HG03280 (cell line): ENCODE measurements at regions not wholly inside any gene's neighbourhood (a gene's known extent, or its start where the extent isn't known, plus 50 kb on each side); places are given as distances from the start of the nearest gene placed in this dataset.
A peak's percentile ranks its signal among the peaks of the same experiment; 100 is the strongest.
"Not testable (repeated sequence)": the region's sequence is repeated elsewhere in the genome, so short reads cannot be mapped to it uniquely, and the experiment has no call there.

ENCODE experiments used
- ATAC-seq: cut with Tn5 transposase; IDR thresholded peaks from one replicate; pipeline ENCODE4 v1.9.1; 2021; ENCODE audit warnings: mild to moderate bottlenecking, moderate library complexity; ENCODE audit not compliant: unreplicated experiment

DNA sequence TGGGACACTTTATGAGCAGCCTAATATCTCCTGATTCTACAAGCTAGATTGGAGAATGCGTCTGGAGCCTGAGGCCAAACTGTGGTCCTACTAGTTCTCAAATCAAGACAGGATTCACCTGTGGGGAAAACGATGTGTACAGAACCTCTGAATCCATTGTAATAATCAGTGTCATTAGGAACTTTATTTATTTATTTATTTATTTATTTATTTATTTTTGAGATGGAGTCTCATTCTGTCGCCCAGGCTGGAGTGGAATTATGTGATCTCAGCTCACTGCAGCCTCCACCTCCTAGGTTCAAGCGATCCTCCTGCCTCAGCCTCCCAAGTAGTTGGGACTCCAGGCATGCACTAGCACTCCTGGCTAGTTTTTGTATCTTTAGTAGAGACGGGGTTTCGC, 52.6 kb upstream of the KIF26B start:
- ATAC-seq, result not testable (repeated sequence)

- ATAC-seq, result no peak
These were observed 55.4 kb upstream of the KIF26B start for GRCh38 chr1:245099401-245099800.

DNA sequence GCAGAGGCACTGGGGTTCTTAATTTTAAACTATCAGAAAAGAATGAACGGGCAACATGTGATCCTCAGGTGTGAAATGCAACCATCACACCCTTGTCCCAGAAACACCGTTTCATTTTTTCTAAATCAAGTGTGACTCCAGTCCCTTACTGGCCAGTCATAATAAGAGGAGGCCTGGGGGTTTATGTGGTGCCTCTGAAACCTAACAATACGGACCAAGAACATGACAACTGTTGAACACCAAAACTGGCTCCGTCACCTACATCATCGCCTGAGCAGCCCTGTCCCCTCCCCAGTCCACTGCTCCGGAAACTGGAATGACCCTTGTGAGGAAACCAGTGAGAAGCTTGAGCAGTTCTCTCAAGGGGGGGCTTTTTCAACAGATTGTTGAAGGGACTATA, 55.9 kb upstream of the KIF26B start:
- ATAC-seq, result no peak

- no peak for ATAC-seq
These were observed 58.3 kb upstream of the KIF26B start for GRCh38 chr1:245096311-245097066.

DNA sequence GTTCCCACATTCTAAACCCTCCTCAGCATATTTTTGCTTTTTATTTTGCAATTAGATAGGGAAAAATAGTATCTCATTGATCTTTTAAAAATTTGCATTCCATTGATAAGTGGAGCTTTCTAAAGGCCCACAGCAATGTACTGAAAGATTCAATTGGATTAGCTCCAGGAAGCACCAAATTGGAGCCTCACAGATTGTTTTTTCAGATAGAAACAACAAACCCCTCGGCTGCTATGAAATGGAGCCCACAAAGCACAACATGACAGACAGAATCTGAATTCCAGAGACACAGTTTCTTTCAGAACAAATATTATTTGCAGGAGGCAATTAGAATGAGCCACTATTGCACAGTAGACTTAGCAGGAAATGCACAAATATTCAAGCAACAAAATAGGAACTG, 58.9 kb upstream of the KIF26B start:
- ATAC-seq, result no peak

DNA sequence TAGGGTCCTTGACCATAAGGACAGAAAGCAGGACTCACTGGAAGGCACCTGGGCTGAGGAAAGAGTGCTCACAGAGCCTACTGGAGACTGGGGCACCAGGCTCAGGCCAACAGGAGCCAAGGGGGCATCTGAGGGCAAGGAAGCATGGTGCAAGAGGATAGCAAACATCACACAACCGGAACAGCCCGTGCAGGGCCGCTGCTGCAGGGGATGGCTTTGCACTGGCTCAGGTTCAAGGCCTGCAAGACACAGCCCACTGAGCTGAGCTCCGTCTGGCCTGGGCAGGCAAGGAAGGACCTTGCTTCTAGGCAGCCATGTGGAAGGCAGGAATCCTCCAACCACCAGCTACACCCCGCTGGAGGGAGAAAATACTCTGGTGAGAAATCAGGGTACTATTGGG, 59.8 kb upstream of the KIF26B start:
- no peak for ATAC-seq

- ATAC-seq, result no peak
These were observed 60.7 kb upstream of the KIF26B start for GRCh38 chr1:245094092-245094491.

DNA sequence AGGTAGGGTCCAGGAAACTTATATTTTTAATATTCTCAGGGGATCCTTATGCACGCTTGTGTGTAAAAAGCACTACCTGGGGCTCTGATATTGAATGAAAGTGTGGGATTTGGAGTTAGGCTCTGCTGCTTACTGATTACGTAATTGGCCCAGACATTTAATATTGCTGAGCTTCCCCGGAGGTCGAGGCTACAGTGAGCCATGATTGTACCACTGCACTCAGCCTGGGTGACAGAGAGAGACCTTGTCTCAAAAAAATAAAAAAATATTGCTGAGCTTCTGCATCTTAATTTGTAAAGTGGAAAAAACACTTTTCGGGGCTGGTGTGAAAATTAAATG, 62.2 kb upstream of the KIF26B start:
- no peak for ATAC-seq

GRCh38 chr1:245091818-245092637, 62.8 kb upstream of the KIF26B start:
- no peak for ATAC-seq

GRCh38 chr1:245091171-245091621, 63.6 kb upstream of the KIF26B start:
- ATAC-seq, result no peak

- no peak for ATAC-seq
These were observed 64.2 kb upstream of the KIF26B start for GRCh38 chr1:245090491-245091090.

GRCh38 chr1:245087723-245088122, 67.1 kb upstream of the KIF26B start:
- no peak for ATAC-seq

DNA sequence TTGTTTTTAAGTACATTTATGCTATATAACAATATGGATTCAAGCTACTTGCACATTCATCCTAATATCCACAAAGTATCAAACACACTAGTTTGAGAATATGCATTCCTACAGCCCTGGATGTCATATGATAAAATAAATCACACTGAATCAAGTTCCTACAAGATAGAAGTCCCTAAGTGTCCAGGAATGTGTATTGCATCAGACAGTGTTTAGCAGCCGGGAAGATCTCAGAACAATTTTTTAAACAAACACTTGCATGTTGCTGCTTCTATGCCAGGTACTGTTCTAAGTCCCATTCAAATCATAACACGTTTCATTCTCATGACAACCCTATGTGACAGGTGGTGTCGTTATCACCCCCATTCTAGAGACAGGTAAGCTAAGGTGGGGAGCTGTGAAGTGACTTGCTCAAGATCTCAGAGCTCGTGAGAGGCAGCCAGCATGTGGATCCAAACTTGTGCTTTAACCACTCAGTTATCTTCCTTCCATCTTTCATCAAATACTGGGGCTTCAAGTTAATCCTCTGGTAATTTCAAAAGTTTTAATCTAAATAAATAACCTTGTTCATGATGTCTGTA, 68.3 kb upstream of the KIF26B start:
- ATAC-seq, result no peak

- peak; percentile 79 for ATAC-seq
These were observed 69.2 kb upstream of the KIF26B start for GRCh38 chr1:245085508-245086095.

DNA sequence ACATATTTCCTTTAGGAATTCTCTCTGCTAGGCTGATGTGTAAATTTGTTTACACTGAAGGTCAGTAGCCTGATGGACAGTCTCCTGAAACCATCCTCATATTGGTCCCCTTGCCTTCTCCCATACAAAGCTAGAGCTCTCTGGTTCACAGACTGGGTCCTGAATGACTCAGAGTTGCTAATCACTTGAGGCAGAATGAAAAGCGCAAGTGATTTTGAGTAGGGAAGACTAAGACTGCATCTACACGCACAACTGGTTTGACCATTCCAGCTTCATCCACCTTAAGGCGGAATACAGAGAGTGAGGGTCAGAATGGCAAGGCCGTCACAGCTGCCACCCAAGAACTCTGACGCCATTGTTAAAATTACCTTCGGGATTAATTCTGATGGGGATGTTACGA, 70.2 kb upstream of the KIF26B start:
- ATAC-seq, result no peak

- no peak for ATAC-seq
These were observed 75.7 kb upstream of the KIF26B start for GRCh38 chr1:245079021-245079609.

DNA sequence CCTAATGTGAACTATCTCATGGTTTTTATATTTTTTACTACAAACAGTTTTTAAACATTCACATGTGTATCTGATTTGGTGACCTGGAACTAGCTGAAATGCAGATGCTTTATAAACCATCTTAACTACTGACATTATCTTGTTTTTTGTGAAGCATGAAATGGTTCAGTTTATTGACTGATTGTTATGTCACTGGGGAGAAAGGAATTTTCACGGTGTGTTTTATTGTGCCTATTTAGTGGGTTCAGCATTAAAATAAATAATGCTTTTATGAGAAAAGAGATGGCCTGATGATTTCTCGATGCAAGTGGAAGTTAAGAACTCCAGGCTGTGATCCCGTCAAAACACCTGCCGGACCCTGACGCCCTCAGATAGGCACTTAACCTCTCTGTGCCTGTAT, 79.9 kb upstream of the KIF26B start:
- no peak for ATAC-seq

- no peak for ATAC-seq
These were observed 80.5 kb upstream of the KIF26B start for GRCh38 chr1:245074232-245074747.

GRCh38 chr1:245070836-245071615, 83.8 kb upstream of the KIF26B start:
- ATAC-seq, result no peak

GRCh38 chr1:245067257-245067656, 87.5 kb upstream of the KIF26B start:
- ATAC-seq, result no peak
